Progenitor cell of endocrine pancreas (in vitro differentiated cells): ENCODE measurements at regions not wholly inside any gene's neighbourhood (a gene's known extent, or its start where the extent isn't known, plus 50 kb on each side); places are given as distances from the start of the nearest gene placed in this dataset.

Source experiments
- DNase-seq: peaks from one replicate; pipeline ENCODE4 v3.0.0; 2021; ENCODE audit warnings: low spot score; ENCODE audit not compliant: unreplicated experiment
- H3K27ac Mint-ChIP-seq: 2 replicates; pipeline ENCODE4 v1.8.0; 2021; ENCODE audit warnings: mild to moderate bottlenecking, moderate library complexity, mixed read lengths
- H3K27me3 Mint-ChIP-seq: 2 replicates; pipeline ENCODE4 v1.8.0; 2021; ENCODE audit warnings: mixed read lengths
- H3K36me3 Mint-ChIP-seq: 2 replicates; pipeline ENCODE4 v1.8.0; 2022; ENCODE audit warnings: mixed read lengths; ENCODE audit not compliant: insufficient read depth
- H3K4me1 Mint-ChIP-seq: 2 replicates; pipeline ENCODE4 v1.8.0; 2021; ENCODE audit warnings: low read depth, mixed read lengths
- H3K4me3 Mint-ChIP-seq: 2 replicates; pipeline ENCODE4 v1.8.0; 2021; ENCODE audit warnings: low read depth, mild to moderate bottlenecking, moderate library complexity, mixed read lengths
- H3K9me3 Mint-ChIP-seq: 2 replicates; pipeline ENCODE4 v1.8.0; 2021; ENCODE audit warnings: low read depth, mixed read lengths
- CTCF ChIP-seq: fragments of 200-600 bp; sonication (generic); IDR thresholded peaks from one replicate; pipeline ENCODE4 v1.5.0; 2021; ENCODE audit warnings: antibody characterized with exemption, mild to moderate bottlenecking; ENCODE audit not compliant: unreplicated experiment

- Mint-ChIP-seq H3K27me3 (no peaks in the 10 kb centered on the region), H3K27ac (no peak overlapping the region), H3K36me3 (peaks cover 4% of the 10 kb centered on the region), H3K9me3 (peaks cover 26% of the 10 kb centered on the region), H3K4me1 (no peaks in the 10 kb centered on the region), H3K4me3 (no peak overlapping the region)
- no peak for TF ChIP-seq CTCF
- DNase-seq, result no peak
These were observed 200.6 kb downstream of the PTBP2 start for GRCh38 chr1:96922181-96922580.

GRCh38 chr1:96923753-96924152 lies 202.2 kb downstream of the PTBP2 start:
- DNase-seq, result no peak
- Mint-ChIP-seq H3K27ac (no peak overlapping the region), H3K9me3 (peaks cover 27% of the 10 kb centered on the region)

GRCh38 chr1:96926176-96926575 lies 204.6 kb downstream of the PTBP2 start:
- Mint-ChIP-seq H3K36me3 (peaks cover 4% of the 10 kb centered on the region), H3K27ac (no peak overlapping the region), H3K4me3 (no peak overlapping the region), H3K9me3 (peaks cover 24% of the 10 kb centered on the region), H3K27me3 (no peaks in the 10 kb centered on the region), H3K4me1 (no peaks in the 10 kb centered on the region)
- no peak for DNase-seq
- no peak for TF ChIP-seq CTCF

More at GRCh38 chr1:96923753-96924152, 202.2 kb downstream of the PTBP2 start:
- Mint-ChIP-seq H3K4me1 (no peaks in the 10 kb centered on the region), H3K27me3 (no peaks in the 10 kb centered on the region), H3K4me3 (no peak overlapping the region), H3K36me3 (peaks cover 4% of the 10 kb centered on the region)
- TF ChIP-seq CTCF, result no peak

- peaks cover 24% of the 10 kb centered on the region for H3K9me3 Mint-ChIP-seq
- DNase-seq, result no peak
- TF ChIP-seq CTCF, result no peak
- no peaks in the 10 kb centered on the region for H3K4me1 Mint-ChIP-seq
- H3K27me3 Mint-ChIP-seq, result no peaks in the 10 kb centered on the region
- H3K36me3 Mint-ChIP-seq, result peaks cover 4% of the 10 kb centered on the region
- no peak overlapping the region for H3K27ac Mint-ChIP-seq
- H3K4me3 Mint-ChIP-seq, result no peak overlapping the region
These were observed 205.5 kb downstream of the PTBP2 start for GRCh38 chr1:96927125-96927524.

- no peak for DNase-seq
- H3K4me1 Mint-ChIP-seq, result peaks cover 11% of the 10 kb centered on the region
- H3K36me3 Mint-ChIP-seq, result no peaks in the 10 kb centered on the region
- H3K4me3 Mint-ChIP-seq, result no peak overlapping the region
- H3K27me3 Mint-ChIP-seq, result no peaks in the 10 kb centered on the region
- TF ChIP-seq CTCF, result no peak
- H3K27ac Mint-ChIP-seq, result no peak overlapping the region
- H3K9me3 Mint-ChIP-seq, result peaks cover 4% of the 10 kb centered on the region
These were observed 209.6 kb downstream of the PTBP2 start for GRCh38 chr1:96931136-96931535.

GRCh38 chr1:96934282-96934681 lies 212.7 kb downstream of the PTBP2 start:
- H3K4me3 Mint-ChIP-seq, result no peak overlapping the region
- H3K27ac Mint-ChIP-seq, result no peak overlapping the region
- no peak for DNase-seq
- no peaks in the 10 kb centered on the region for H3K9me3 Mint-ChIP-seq
- no peaks in the 10 kb centered on the region for H3K27me3 Mint-ChIP-seq
- H3K4me1 Mint-ChIP-seq, result peaks cover 11% of the 10 kb centered on the region
- no peaks in the 10 kb centered on the region for H3K36me3 Mint-ChIP-seq
- no peak for TF ChIP-seq CTCF
